Upper lobe of left lung (tissue), 4 donors: ENCODE measurements at regions not wholly inside any gene's neighbourhood (a gene's known extent, or its start where the extent isn't known, plus 50 kb on each side); places are given as distances from the start of the nearest gene placed in this dataset.

ENCODE experiments used
- EP300 ChIP-seq, 4 donors: sonication (generic); formaldehyde crosslinking; IDR thresholded peaks; one replicate each; pipeline ENCODE4 v1.5.1; 2017; ENCODE audit warnings: antibody characterized with exemption in 4 of 4, control low read depth in 2 of 4
- TF ChIP-seq, protein P1 (sequence below), 6 experiments: fragments of 450-650 bp in 4 of 6; fragments of 200-600 bp in 2 of 6; sonication (generic) in 2 of 6; IDR thresholded peaks; one replicate each; pipeline ENCODE4 v1.5.1; 2016 to 2019; ENCODE audit warnings: antibody characterized with exemption in 6 of 6

GRCh38 chr12:129961091-129961490 lies 57.3 kb upstream of the TMEM132D start:
- TF ChIP-seq, protein P1, sequence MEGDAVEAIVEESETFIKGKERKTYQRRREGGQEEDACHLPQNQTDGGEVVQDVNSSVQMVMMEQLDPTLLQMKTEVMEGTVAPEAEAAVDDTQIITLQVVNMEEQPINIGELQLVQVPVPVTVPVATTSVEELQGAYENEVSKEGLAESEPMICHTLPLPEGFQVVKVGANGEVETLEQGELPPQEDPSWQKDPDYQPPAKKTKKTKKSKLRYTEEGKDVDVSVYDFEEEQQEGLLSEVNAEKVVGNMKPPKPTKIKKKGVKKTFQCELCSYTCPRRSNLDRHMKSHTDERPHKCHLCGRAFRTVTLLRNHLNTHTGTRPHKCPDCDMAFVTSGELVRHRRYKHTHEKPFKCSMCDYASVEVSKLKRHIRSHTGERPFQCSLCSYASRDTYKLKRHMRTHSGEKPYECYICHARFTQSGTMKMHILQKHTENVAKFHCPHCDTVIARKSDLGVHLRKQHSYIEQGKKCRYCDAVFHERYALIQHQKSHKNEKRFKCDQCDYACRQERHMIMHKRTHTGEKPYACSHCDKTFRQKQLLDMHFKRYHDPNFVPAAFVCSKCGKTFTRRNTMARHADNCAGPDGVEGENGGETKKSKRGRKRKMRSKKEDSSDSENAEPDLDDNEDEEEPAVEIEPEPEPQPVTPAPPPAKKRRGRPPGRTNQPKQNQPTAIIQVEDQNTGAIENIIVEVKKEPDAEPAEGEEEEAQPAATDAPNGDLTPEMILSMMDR (IDR thresholded peaks at IDR 0.05), result no peak
- TF ChIP-seq EP300 (IDR thresholded peaks at IDR 0.05), result no peak
